RWPE2 (cell line): ENCODE measurements at regions not wholly inside any gene's neighbourhood (a gene's known extent, or its start where the extent isn't known, plus 50 kb on each side); places are given as distances from the start of the nearest gene placed in this dataset.

Experiments
- ATAC-seq: fragments of 200-7000 bp; cut with Tn5 transposase; 3 replicates; pipeline ENCODE4 v1.9.1; 2021; ENCODE audit warnings: low read depth
- DNase-seq: peaks from one replicate; pipeline ENCODE4 v3.0.0-alpha.2; 2020; ENCODE audit warnings: low spot score
- H3K27ac ChIP-seq: fragments of 450-650 bp; 2 replicates; pipeline ENCODE4 v1.5.1; 2017; ENCODE audit warnings: mild to moderate bottlenecking; ENCODE audit not compliant: poor library complexity, severe bottlenecking
- H3K27me3 ChIP-seq: fragments of 250-450 bp; sonication (Bioruptor Pico); 2 replicates; pipeline ENCODE4 v1.5.1; 2021; ENCODE audit warnings: mild to moderate bottlenecking, moderate library complexity; ENCODE audit not compliant: insufficient read depth, poor library complexity, severe bottlenecking
- H3K36me3 ChIP-seq: fragments of 250-450 bp; sonication (Bioruptor Pico); 2 replicates; pipeline ENCODE4 v1.5.1; 2020; ENCODE audit warnings: low read depth, mild to moderate bottlenecking, moderate library complexity
- H3K4me1 ChIP-seq: fragments of 250-450 bp; sonication (Bioruptor Pico); 2 replicates; pipeline ENCODE4 v1.5.1; 2021; ENCODE audit warnings: mild to moderate bottlenecking, moderate library complexity; ENCODE audit not compliant: insufficient read depth, poor library complexity, severe bottlenecking
- H3K4me3 ChIP-seq: fragments of 250-450 bp; sonication (Bioruptor Pico); 2 replicates; pipeline ENCODE4 v1.5.1; 2021; ENCODE audit warnings: mild to moderate bottlenecking, moderate library complexity; ENCODE audit not compliant: severe bottlenecking
- H3K9me3 ChIP-seq: fragments of 250-450 bp; sonication (Bioruptor Pico); 2 replicates; pipeline ENCODE4 v1.5.1; 2021; ENCODE audit warnings: mild to moderate bottlenecking, moderate library complexity; ENCODE audit not compliant: severe bottlenecking
- TF ChIP-seq, protein P1 (sequence below): fragments of 450-650 bp; IDR thresholded peaks from one replicate; pipeline ENCODE4 v1.5.1; 2017; ENCODE audit warnings: mild to moderate bottlenecking, moderate library complexity; ENCODE audit not compliant: poor library complexity, severe bottlenecking

DNA sequence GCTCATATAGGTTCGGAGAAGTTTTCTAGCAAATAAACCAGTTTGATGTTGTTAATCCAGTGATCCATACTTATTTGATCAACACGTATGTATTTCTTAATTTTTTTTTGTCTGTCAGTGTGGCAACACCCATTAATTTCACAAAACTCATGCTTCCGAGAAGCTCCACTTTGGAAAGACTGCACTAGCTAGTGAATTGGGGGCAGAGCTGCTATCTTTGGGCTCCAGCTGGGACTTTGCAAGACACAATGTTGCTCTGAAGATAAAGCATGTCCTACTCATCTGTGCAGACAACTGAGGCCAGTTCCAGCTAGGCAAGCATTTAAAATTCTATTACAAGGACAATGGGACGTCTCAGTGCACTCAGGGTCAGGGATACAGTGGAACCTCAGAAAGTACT lies 298.4 kb downstream of the NUAK1 start:
- no peaks in the 10 kb centered on the region for H3K27me3 ChIP-seq
- TF ChIP-seq, protein P1, sequence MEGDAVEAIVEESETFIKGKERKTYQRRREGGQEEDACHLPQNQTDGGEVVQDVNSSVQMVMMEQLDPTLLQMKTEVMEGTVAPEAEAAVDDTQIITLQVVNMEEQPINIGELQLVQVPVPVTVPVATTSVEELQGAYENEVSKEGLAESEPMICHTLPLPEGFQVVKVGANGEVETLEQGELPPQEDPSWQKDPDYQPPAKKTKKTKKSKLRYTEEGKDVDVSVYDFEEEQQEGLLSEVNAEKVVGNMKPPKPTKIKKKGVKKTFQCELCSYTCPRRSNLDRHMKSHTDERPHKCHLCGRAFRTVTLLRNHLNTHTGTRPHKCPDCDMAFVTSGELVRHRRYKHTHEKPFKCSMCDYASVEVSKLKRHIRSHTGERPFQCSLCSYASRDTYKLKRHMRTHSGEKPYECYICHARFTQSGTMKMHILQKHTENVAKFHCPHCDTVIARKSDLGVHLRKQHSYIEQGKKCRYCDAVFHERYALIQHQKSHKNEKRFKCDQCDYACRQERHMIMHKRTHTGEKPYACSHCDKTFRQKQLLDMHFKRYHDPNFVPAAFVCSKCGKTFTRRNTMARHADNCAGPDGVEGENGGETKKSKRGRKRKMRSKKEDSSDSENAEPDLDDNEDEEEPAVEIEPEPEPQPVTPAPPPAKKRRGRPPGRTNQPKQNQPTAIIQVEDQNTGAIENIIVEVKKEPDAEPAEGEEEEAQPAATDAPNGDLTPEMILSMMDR, result no peak
- H3K9me3 ChIP-seq, result no peaks in the 10 kb centered on the region
- ATAC-seq (no peak), DNase-seq (no peak)
- no peak overlapping the region for H3K4me3 ChIP-seq
- no peaks in the 10 kb centered on the region for H3K4me1 ChIP-seq
- H3K27ac ChIP-seq, result no peak overlapping the region
- H3K36me3 ChIP-seq, result no peaks in the 10 kb centered on the region

DNA sequence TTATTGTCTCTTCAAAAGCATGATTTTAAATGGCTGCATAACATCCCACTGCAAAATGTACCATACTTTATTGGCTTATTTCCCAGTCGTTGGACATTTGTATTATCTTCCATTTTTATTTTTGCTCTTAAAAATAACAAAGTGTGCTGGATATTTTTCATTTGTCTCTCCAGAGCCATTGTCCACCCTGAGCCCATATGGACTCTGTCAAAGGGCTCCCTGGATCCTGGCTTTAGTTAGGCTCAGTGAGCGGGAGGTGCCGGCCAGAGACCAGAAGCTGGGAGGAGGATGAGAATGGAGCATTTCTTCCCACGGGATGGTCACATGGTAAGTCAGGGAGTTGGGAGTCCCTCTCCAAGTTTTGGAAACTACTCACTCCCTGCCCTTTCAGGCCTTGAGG lies 296.9 kb downstream of the NUAK1 start:
- no peaks in the 10 kb centered on the region for H3K36me3 ChIP-seq
- TF ChIP-seq, protein P1, result no peak
- ATAC-seq, result no peak
- no peak for DNase-seq
- H3K27ac ChIP-seq, result no peak overlapping the region
- H3K27me3 ChIP-seq, result no peaks in the 10 kb centered on the region
- no peak overlapping the region for H3K4me3 ChIP-seq
- H3K4me1 ChIP-seq, result no peaks in the 10 kb centered on the region
- H3K9me3 ChIP-seq, result no peaks in the 10 kb centered on the region

DNA sequence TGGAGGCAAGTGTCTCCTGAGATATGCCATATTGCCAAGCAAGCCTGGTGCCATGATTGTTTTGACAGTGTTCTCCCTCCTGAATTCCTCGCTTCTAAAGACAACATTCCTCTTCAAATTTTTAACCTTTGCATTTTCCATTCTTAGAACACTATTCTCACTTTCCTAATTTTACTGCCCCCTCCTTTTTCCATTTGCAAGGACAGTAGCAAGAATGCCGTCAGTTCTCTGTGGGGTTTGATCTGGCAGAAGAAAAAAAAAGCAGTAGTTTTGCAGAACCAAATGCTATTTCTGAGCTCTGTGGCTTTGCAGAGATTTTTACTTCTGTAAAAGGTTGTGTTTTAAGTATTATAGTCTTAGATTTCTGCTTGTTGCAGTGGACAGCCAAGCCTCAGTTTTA lies 295.2 kb downstream of the NUAK1 start:
- DNase-seq (no peak), ATAC-seq (no peak)
- H3K36me3 ChIP-seq, result no peaks in the 10 kb centered on the region
- H3K27ac ChIP-seq, result no peak overlapping the region
- H3K4me1 ChIP-seq, result no peaks in the 10 kb centered on the region
- H3K4me3 ChIP-seq, result no peak overlapping the region
- H3K27me3 ChIP-seq, result no peaks in the 10 kb centered on the region
- no peaks in the 10 kb centered on the region for H3K9me3 ChIP-seq
- TF ChIP-seq, protein P1, result no peak

DNA sequence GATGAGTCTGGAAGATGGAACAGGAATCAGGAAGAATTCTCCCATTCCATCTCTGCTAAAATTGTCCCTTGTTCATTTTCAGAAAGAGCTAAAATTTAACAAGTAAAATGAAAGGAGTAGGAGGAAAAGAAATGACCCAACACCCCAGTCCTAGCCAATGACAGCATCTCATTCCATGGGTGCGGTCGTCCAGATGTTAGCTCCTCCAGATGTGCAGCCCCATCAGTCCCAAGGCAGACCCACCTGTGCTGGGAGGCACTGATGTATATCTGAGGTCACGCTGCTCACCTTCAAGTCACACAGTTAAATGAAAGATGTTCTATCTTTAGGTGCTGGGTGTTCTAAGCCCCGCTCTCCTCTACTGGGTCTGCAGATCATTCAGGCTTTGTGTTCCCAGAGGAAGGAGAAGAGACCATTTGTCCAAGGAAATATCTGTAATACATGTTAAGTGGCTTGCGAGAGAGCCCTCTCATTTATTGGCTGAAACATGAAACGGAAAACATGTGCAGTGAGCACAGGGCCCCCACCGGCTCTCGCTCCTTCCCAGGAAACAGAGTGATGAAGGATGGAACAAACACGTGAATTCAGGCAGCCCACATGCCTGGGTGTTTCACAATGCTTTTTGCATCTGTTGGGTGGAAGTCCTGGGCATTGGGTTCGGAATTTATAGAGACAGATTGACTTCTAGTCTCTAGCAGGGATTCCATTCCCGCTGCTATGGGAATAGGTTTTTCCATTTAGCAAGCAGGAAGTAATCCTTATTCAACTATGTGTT lies 294.6 kb downstream of the NUAK1 start:
- no peak for ATAC-seq
- no peaks in the 10 kb centered on the region for H3K9me3 ChIP-seq
- no peaks in the 10 kb centered on the region for H3K27me3 ChIP-seq
- H3K4me3 ChIP-seq, result no peak overlapping the region
- DNase-seq, result no peak
- no peak overlapping the region for H3K27ac ChIP-seq
- TF ChIP-seq, protein P1, result no peak
- no peaks in the 10 kb centered on the region for H3K4me1 ChIP-seq
- H3K36me3 ChIP-seq, result no peaks in the 10 kb centered on the region

DNA sequence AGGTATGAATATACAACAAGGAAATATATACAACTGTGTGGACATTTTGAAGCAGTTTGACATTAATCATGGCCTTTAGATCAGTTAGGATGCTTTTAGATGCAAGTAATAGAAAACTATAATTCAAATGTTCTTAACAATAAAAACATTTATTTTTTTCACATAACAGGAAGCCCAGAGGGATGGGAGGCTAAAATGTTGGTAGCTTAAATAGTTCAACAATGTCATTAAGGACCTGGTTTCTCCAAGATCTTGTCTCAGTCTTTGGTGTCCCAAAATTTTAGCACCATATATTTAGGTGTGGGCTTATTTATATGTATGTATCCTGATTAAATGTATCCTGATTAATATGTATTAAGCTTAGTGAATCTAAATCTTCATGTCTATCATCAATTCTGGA lies 292.4 kb downstream of the NUAK1 start:
- Histone ChIP-seq H3K4me3 (no peak overlapping the region), H3K27me3 (no peaks in the 10 kb centered on the region), H3K27ac (no peak overlapping the region), H3K36me3 (no peaks in the 10 kb centered on the region), H3K4me1 (no peaks in the 10 kb centered on the region), H3K9me3 (no peaks in the 10 kb centered on the region)
- DNase-seq (no peak), ATAC-seq (no peak)
- TF ChIP-seq, protein P1, result no peak
